ENCODE measurements at regions not wholly inside any gene's neighbourhood (a gene's known extent, or its start where the extent isn't known, plus 50 kb on each side); places are given as distances from the start of the nearest gene placed in this dataset.

DNA sequence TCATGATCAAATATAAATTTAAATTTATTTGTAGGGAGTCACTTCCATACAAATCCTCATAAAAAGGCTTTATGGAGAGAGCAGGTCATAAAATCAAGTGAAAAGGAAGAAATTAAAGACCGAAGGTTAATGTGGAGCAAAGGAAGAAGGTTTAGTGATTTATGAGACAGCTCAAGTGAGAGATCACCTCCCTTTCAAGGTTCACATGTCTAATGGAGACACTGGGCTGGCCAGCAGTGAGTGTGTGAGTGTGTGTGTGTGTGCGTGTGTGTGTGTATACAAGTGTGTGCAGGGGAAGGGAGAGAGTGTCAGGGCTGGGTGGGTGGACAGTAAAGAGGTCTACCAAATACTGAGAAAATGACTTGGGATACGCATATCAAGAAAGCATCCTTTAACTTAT, 251.2 kb downstream of the FAT3 start:
- no peaks in the 10 kb centered on the region for H3K36me3 ChIP-seq (ENCODE audit: insufficient read depth, low read length)
- H3K27me3 ChIP-seq (ENCODE audit: insufficient read depth, low read length): no peaks in the 10 kb centered on the region
- no peaks in the 10 kb centered on the region; the same call in 1 of the 2 replicates for H3K4me1 ChIP-seq (ENCODE audit: insufficient read depth, low read length)
- WGBS: 96% methylated on average over 3 of the region's 3 CpGs
- no peaks in the 10 kb centered on the region for H3K9me3 ChIP-seq (ENCODE audit: insufficient read depth, low read depth, low read length)
- no peak overlapping the region for H3K27ac ChIP-seq (ENCODE audit: low read depth, low read length)
- no peak overlapping the region for H3K4me3 ChIP-seq (ENCODE audit: low read length)
- no peak overlapping the region for H3K9ac ChIP-seq (ENCODE audit: low read depth, low read length)

- 93% methylated on average over 3 of the region's 3 CpGs for WGBS
- H3K4me3 ChIP-seq (ENCODE audit: low read length): no peak overlapping the region
- no peaks in the 10 kb centered on the region for H3K9me3 ChIP-seq (ENCODE audit: insufficient read depth, low read depth, low read length)
- no peak overlapping the region for H3K27ac ChIP-seq (ENCODE audit: low read depth, low read length)
- H3K4me1 ChIP-seq (ENCODE audit: insufficient read depth, low read length): no peaks in the 10 kb centered on the region; the same call in 1 of the 2 replicates
- no peaks in the 10 kb centered on the region for H3K27me3 ChIP-seq (ENCODE audit: insufficient read depth, low read length)
- no peaks in the 10 kb centered on the region for H3K36me3 ChIP-seq (ENCODE audit: insufficient read depth, low read length)
- H3K9ac ChIP-seq (ENCODE audit: low read depth, low read length): no peak overlapping the region
Observed at GRCh38 chr11:92477686-92478085, 253.1 kb downstream of the FAT3 start.

- Histone ChIP-seq H3K27ac (ENCODE audit: low read depth, low read length) (no peak overlapping the region), H3K9ac (ENCODE audit: low read depth, low read length) (no peak overlapping the region), H3K36me3 (ENCODE audit: insufficient read depth, low read length) (no peaks in the 10 kb centered on the region), H3K9me3 (ENCODE audit: insufficient read depth, low read depth, low read length) (no peaks in the 10 kb centered on the region), H3K4me3 (ENCODE audit: low read length) (no peak overlapping the region), H3K27me3 (ENCODE audit: insufficient read depth, low read length) (no peaks in the 10 kb centered on the region), H3K4me1 (ENCODE audit: insufficient read depth, low read length) (no peaks in the 10 kb centered on the region)
- 94% methylated on average over 1 of the region's 1 CpG for WGBS
Observed at GRCh38 chr11:92480499-92480898, 255.9 kb downstream of the FAT3 start.

DNA sequence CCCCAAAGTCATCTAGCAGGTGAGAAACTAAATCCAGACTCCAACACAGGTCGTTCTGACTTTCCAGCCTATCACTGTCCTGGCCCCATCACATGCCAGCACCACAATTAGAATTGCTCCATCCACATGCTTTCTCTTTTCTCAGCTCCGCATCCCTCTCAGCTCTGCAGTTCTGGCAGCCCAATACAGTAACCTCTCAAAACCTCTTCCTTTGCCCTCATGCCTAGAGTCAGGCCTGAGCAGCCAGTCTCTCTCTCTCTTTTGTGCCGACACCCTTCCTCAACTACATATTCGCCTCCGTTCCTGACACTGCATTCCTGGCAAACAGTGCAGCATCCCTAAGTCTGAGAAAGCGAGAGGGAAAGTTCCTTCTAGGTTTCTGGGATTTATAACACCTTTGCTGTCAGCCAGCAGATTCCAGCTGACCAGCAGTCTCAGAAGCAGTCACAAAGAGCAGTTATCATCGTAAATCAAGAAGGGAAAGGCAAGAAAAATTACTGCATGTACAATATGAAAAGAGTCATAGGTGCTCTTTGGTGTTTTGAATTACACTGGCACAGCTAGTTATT, 258.0 kb downstream of the FAT3 start:
- Histone ChIP-seq H3K27ac (ENCODE audit: low read depth, low read length) (no peak overlapping the region), H3K27me3 (ENCODE audit: insufficient read depth, low read length) (no peaks in the 10 kb centered on the region), H3K9me3 (ENCODE audit: insufficient read depth, low read depth, low read length) (no peaks in the 10 kb centered on the region), H3K36me3 (ENCODE audit: insufficient read depth, low read length) (no peaks in the 10 kb centered on the region), H3K4me1 (ENCODE audit: insufficient read depth, low read length) (no peaks in the 10 kb centered on the region; the same call in 1 of the 2 replicates), H3K4me3 (ENCODE audit: low read length) (no peak overlapping the region), H3K9ac (ENCODE audit: low read depth, low read length) (no peak overlapping the region)
- WGBS: 83% methylated on average over 7 of the region's 7 CpGs

DNA sequence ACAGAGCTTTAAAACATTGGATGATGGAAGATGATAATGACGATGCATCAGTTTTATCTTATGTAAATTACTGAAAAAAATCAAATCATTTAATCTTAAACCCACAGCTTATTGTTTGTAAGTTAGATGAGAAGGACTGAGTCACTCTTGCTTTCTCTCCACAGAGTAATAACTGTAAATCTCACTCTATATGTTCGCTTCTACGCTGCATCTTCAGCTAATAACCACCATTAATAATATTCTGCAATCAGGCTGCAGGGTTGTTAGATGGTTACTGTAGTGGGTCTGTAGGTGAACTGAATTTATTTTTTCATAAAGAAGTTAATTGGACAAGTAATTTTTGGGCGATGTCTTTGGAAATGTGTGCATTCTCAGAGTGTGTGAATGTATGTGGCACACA, 260.0 kb downstream of the FAT3 start:
- H3K9me3 ChIP-seq (ENCODE audit: insufficient read depth, low read depth, low read length): no peaks in the 10 kb centered on the region
- no peak overlapping the region for H3K4me3 ChIP-seq (ENCODE audit: low read length)
- no peak overlapping the region for H3K9ac ChIP-seq (ENCODE audit: low read depth, low read length)
- H3K27me3 ChIP-seq (ENCODE audit: insufficient read depth, low read length): no peaks in the 10 kb centered on the region
- 95% methylated on average over 1 of the region's 4 CpGs for WGBS
- H3K27ac ChIP-seq (ENCODE audit: low read depth, low read length): no peak overlapping the region
- H3K36me3 ChIP-seq (ENCODE audit: insufficient read depth, low read length): no peaks in the 10 kb centered on the region
- H3K4me1 ChIP-seq (ENCODE audit: insufficient read depth, low read length): no peaks in the 10 kb centered on the region; the same call in 1 of the 2 replicates

DNA sequence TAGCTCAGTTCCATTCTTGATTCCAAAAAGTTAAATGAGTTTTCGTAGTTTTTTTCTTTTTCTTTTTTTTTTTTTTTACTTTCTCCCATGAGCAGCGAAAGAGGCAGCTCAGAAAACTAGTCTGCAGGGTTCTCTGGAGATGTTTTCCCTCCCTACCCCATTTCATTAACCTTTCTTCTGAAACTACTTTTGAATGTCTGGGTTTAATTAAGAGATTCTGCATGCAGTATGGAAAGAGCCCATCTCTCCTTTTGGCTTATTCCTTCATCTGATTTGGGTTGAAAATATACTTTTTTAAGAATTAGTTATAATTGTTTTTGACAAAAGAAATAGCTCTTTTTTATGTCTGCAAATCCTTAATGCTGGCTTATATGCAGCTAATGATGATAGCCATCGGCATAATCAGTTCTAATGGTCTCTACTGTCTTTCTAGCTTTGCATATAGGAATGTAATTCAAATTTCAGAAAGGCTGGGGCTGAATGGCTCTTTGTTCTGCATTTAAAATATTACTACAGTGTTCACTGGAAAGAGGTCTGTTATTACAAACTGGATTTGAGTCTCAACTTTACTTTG, 265.3 kb downstream of the FAT3 start:
- Histone ChIP-seq H3K9ac (ENCODE audit: low read depth, low read length) (no peak overlapping the region), H3K36me3 (ENCODE audit: insufficient read depth, low read length) (no peaks in the 10 kb centered on the region), H3K27me3 (ENCODE audit: insufficient read depth, low read length) (no peaks in the 10 kb centered on the region), H3K4me3 (ENCODE audit: low read length) (no peak overlapping the region), H3K4me1 (ENCODE audit: insufficient read depth, low read length) (no peaks in the 10 kb centered on the region; the same call in 1 of the 2 replicates), H3K9me3 (ENCODE audit: insufficient read depth, low read depth, low read length) (no peaks in the 10 kb centered on the region), H3K27ac (ENCODE audit: low read depth, low read length) (no peak overlapping the region)
- WGBS: 92% methylated on average over 3 of the region's 3 CpGs

GRCh38 chr11:92492372-92492771, 267.8 kb downstream of the FAT3 start:
- 88% methylated on average over 1 of the region's 1 CpG for WGBS
- Histone ChIP-seq H3K4me1 (ENCODE audit: insufficient read depth, low read length) (no peaks in the 10 kb centered on the region), H3K36me3 (ENCODE audit: insufficient read depth, low read length) (no peaks in the 10 kb centered on the region), H3K27me3 (ENCODE audit: insufficient read depth, low read length) (no peaks in the 10 kb centered on the region), H3K9ac (ENCODE audit: low read depth, low read length) (no peak overlapping the region), H3K4me3 (ENCODE audit: low read length) (no peak overlapping the region), H3K27ac (ENCODE audit: low read depth, low read length) (no peak overlapping the region), H3K9me3 (ENCODE audit: insufficient read depth, low read depth, low read length) (no peaks in the 10 kb centered on the region)

DNA sequence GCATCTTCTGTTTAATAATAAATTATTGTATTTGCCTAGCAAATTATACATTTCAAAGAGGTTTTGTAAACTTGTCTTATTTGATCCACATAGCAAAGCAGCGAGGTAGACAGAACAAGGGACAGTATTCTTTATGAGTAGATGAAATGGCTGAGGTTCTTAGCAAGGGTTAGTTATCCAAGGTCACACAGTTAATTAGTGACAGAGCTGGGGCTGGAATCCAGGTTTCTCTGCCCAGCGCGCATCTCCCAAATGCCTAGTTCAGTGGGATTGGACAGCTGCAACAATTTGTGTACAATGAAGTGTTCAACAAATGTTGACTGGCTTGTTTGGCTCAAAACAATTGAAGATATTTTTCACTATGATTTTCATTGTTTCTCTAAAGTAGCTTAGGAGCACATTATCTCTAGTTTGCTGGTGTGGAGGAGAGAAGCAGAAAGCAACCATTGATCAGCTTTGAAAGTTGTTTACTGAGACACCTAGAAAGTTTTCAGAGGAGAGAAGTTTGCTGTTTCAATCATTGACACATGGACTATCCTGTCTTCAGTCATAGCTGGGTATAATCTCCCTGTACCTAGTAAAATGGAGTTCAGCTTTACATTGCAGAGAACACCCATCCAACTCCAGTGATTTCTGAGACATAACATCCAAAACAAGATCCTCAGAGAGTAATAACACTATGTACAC, 270.6 kb downstream of the FAT3 start:
- Histone ChIP-seq H3K27me3 (ENCODE audit: insufficient read depth, low read length) (no peaks in the 10 kb centered on the region), H3K36me3 (ENCODE audit: insufficient read depth, low read length) (no peaks in the 10 kb centered on the region), H3K27ac (ENCODE audit: low read depth, low read length) (no peak overlapping the region), H3K9me3 (ENCODE audit: insufficient read depth, low read depth, low read length) (no peaks in the 10 kb centered on the region), H3K4me3 (ENCODE audit: low read length) (no peak overlapping the region), H3K4me1 (ENCODE audit: insufficient read depth, low read length) (no peaks in the 10 kb centered on the region), H3K9ac (ENCODE audit: low read depth, low read length) (no peak overlapping the region)
- 92% methylated on average over 3 of the region's 3 CpGs for WGBS

- Histone ChIP-seq H3K9ac (ENCODE audit: low read depth, low read length) (no peak overlapping the region), H3K9me3 (ENCODE audit: insufficient read depth, low read depth, low read length) (no peaks in the 10 kb centered on the region), H3K27me3 (ENCODE audit: insufficient read depth, low read length) (no peaks in the 10 kb centered on the region), H3K27ac (ENCODE audit: low read depth, low read length) (no peak overlapping the region), H3K4me3 (ENCODE audit: low read length) (no peak overlapping the region), H3K4me1 (ENCODE audit: insufficient read depth, low read length) (no peaks in the 10 kb centered on the region), H3K36me3 (ENCODE audit: insufficient read depth, low read length) (no peaks in the 10 kb centered on the region)
- 100% methylated on average over 2 of the region's 2 CpGs for WGBS
Observed at GRCh38 chr11:92500453-92500852, 275.8 kb downstream of the FAT3 start.

DNA sequence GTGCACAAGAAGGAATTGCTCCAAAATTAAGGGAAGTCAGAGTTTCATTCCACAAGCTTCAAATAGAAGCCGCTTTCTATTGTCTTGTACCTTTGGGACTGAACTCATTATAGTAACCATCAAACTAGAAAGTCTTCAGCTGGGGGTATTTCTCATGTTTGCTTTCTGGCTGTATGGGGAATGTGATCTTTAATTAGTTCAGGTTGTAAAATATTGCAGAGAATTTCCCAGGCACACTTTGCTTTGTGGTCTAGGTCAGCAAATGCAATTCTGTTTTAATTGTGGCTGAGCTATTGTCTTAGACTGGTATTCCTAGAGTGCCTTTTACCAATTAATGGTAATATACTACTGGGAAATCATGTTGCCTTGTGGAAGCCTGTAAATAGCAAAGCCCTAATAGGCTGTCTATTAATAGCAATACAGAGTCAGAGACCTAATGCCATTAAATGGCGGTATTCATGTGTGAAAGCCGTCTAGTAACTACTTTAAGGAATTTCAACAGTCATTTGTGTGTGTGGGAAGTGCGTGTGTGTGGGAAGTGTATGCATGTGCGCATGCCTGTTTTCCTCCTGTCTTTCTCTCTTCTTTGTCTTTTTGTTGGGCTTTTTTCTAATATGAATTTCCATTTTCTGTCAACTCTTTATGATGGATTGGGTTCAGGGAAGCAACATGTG, 276.6 kb downstream of the FAT3 start:
- Histone ChIP-seq H3K9ac (ENCODE audit: low read depth, low read length) (no peak overlapping the region), H3K27ac (ENCODE audit: low read depth, low read length) (no peak overlapping the region), H3K27me3 (ENCODE audit: insufficient read depth, low read length) (no peaks in the 10 kb centered on the region), H3K36me3 (ENCODE audit: insufficient read depth, low read length) (no peaks in the 10 kb centered on the region), H3K4me3 (ENCODE audit: low read length) (no peak overlapping the region), H3K4me1 (ENCODE audit: insufficient read depth, low read length) (peaks cover 4% of the 10 kb centered on the region; the same call in 1 of the 2 replicates), H3K9me3 (ENCODE audit: insufficient read depth, low read depth, low read length) (no peaks in the 10 kb centered on the region)
- WGBS: 92% methylated on average over 5 of the region's 5 CpGs

GRCh38 chr11:92504004-92504403, 279.4 kb downstream of the FAT3 start:
- Histone ChIP-seq H3K27ac (ENCODE audit: low read depth, low read length) (no peak overlapping the region), H3K9me3 (ENCODE audit: insufficient read depth, low read depth, low read length) (no peaks in the 10 kb centered on the region)

More at GRCh38 chr11:92504004-92504403, 279.4 kb downstream of the FAT3 start:
- no peak overlapping the region for H3K9ac ChIP-seq (ENCODE audit: low read depth, low read length)
- no peaks in the 10 kb centered on the region for H3K27me3 ChIP-seq (ENCODE audit: insufficient read depth, low read length)
- H3K36me3 ChIP-seq (ENCODE audit: insufficient read depth, low read length): no peaks in the 10 kb centered on the region
- peaks cover 14% of the 10 kb centered on the region for H3K4me1 ChIP-seq (ENCODE audit: insufficient read depth, low read length)
- H3K4me3 ChIP-seq (ENCODE audit: low read length): no peak overlapping the region

All from HUES64 (cell line).